OCI-LY1 (cell line): ENCODE measurements at regions not wholly inside any gene's neighbourhood (a gene's known extent, or its start where the extent isn't known, plus 50 kb on each side); places are given as distances from the start of the nearest gene placed in this dataset.

Experiments used
- EZH2 ChIP-seq: fragments of 200-600 bp; sonication (generic), shearing (Covaris generic); IDR thresholded peaks from 2 replicates; pipeline ENCODE4 v1.8.0; 2017; ENCODE audit warnings: borderline replicate concordance, mixed run types, mild to moderate bottlenecking, antibody characterized with exemption, low read length, moderate library complexity, mixed read lengths
- TF ChIP-seq, protein P1 (sequence below): fragments of 200-600 bp; sonication (generic), shearing (Covaris generic); IDR thresholded peaks from 2 replicates; pipeline ENCODE4 v1.5.1; 2017; ENCODE audit warnings: mild to moderate bottlenecking, antibody characterized with exemption, low read length, moderate library complexity, mixed read lengths

DNA sequence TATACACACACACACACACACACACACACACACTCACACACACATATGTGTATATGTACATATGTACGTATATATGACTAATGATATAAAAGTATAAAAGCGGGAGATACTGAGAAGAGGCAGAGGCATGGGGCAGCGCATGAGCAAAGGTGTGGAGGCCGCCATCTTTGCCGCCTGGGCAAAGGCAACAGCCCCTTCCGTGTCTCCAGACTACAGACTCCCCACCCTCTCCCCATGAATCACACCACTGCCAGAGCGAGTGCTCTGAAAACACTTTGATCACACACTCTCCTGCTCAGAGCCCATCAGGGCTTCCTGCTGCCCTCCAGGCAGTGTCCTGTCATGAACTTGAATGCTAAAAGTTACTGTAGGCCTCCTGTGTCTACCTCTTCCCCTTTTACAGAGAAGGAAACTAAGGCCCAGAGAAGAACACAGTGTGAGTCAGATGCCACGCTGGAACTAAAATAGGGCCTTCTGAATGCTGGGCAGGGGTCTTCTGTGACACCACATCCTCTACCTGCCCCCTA is 54.7 kb upstream of the SSBP3 start:
- TF ChIP-seq, protein P1, sequence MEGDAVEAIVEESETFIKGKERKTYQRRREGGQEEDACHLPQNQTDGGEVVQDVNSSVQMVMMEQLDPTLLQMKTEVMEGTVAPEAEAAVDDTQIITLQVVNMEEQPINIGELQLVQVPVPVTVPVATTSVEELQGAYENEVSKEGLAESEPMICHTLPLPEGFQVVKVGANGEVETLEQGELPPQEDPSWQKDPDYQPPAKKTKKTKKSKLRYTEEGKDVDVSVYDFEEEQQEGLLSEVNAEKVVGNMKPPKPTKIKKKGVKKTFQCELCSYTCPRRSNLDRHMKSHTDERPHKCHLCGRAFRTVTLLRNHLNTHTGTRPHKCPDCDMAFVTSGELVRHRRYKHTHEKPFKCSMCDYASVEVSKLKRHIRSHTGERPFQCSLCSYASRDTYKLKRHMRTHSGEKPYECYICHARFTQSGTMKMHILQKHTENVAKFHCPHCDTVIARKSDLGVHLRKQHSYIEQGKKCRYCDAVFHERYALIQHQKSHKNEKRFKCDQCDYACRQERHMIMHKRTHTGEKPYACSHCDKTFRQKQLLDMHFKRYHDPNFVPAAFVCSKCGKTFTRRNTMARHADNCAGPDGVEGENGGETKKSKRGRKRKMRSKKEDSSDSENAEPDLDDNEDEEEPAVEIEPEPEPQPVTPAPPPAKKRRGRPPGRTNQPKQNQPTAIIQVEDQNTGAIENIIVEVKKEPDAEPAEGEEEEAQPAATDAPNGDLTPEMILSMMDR, result no peak
- no peak for TF ChIP-seq EZH2
